NCI-H146 treated with DMSO at 0.1 percent for 48 hours (cell line): ENCODE measurements at regions not wholly inside any gene's neighbourhood (a gene's known extent, or its start where the extent isn't known, plus 50 kb on each side); places are given as distances from the start of the nearest gene placed in this dataset.
"Not testable (repeated sequence)": the region's sequence is repeated elsewhere in the genome, so short reads cannot be mapped to it uniquely, and the experiment has no call there.

Experiments
- DNase-seq: peaks from one replicate; lab custom pipeline; 2025; ENCODE audit not compliant: unreplicated experiment; lab: John Stamatoyannopoulos, UW

- DNase-seq: no peak
Observed at GRCh38 chr2:64277101-64277849, 133.1 kb upstream of the PELI1 start.

GRCh38 chr2:64280812-64281211 is 136.6 kb upstream of the PELI1 start:
- DNase-seq: not testable (repeated sequence)

GRCh38 chr2:64283006-64283570 is 138.9 kb upstream of the PELI1 start:
- DNase-seq: no peak

- no peak for DNase-seq
Observed at GRCh38 chr2:64283641-64284361, 139.6 kb upstream of the PELI1 start.

- no peak for DNase-seq
Observed at GRCh38 chr2:64284751-64285150, 140.5 kb upstream of the PELI1 start.

GRCh38 chr2:64287202-64287740 is 143.1 kb upstream of the PELI1 start:
- DNase-seq: no peak

GRCh38 chr2:64288321-64289193 is 144.3 kb upstream of the PELI1 start:
- no peak for DNase-seq

GRCh38 chr2:64289251-64289650 is 145.0 kb upstream of the PELI1 start:
- DNase-seq: no peak

- DNase-seq: no peak
Observed at GRCh38 chr2:64289737-64290136, 145.5 kb upstream of the PELI1 start.

- no peak for DNase-seq
Observed at GRCh38 chr2:64291181-64291580, 147.0 kb upstream of the PELI1 start.

- DNase-seq: no peak
Observed at GRCh38 chr2:64295326-64296139, 151.3 kb upstream of the PELI1 start.

GRCh38 chr2:64296140-64296480 is 151.9 kb upstream of the PELI1 start:
- no peak for DNase-seq

- DNase-seq: no peak
Observed at GRCh38 chr2:64296695-64297346, 152.6 kb upstream of the PELI1 start.

GRCh38 chr2:64298161-64298560 is 153.9 kb upstream of the PELI1 start:
- no peak for DNase-seq

- no peak for DNase-seq
Observed at GRCh38 chr2:64300066-64300465, 153.9 kb upstream of the LGALSL start.

- DNase-seq: no peak
Observed at GRCh38 chr2:64303250-64303649, 150.7 kb upstream of the LGALSL start.

GRCh38 chr2:64307421-64307820 is 146.5 kb upstream of the LGALSL start:
- no peak for DNase-seq

- no peak for DNase-seq
Observed at GRCh38 chr2:64311191-64311910, 142.6 kb upstream of the LGALSL start.
